ENCODE measurements at regions not wholly inside any gene's neighbourhood (a gene's known extent, or its start where the extent isn't known, plus 50 kb on each side); places are given as distances from the start of the nearest gene placed in this dataset.

GRCh38 chr4:156493858-156494257 is 477.7 kb downstream of the PDGFC start:
- TF ChIP-seq CTCF (IDR thresholded peaks at IDR 0.05): no peak
- TF ChIP-seq POLR2A (IDR thresholded peaks at IDR 0.05): no peak

Measured in body of pancreas (tissue), 4 donors.